ENCODE measurements at regions not wholly inside any gene's neighbourhood (a gene's known extent, or its start where the extent isn't known, plus 50 kb on each side); places are given as distances from the start of the nearest gene placed in this dataset.

DNA sequence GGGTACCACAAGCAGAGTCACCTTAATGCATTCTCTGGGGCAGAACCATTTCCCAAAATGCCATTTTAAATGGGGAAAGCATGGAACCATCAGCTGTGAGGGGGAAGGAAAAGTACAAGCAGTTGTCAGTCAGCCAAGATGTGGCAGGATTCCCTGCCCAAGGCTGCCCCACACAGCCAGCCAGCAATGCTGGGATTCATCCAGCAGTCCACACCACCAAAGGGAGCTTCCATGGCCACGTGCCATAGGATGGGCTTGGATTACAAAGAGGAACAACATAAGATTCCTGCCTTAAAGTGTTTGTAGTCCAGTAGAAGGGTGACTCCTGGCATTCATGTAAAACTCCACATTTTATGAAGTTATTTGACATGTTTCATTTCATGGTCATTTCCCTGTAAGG, 233.3 kb downstream of the SHOX2 start (continued):
- TF ChIP-seq EP300 (IDR thresholded peaks at IDR 0.05; ENCODE audit: borderline replicate concordance in 1 of 2, low read depth in 2 of 2, low read length in 2 of 2), result no peak
- TF ChIP-seq CTBP2 (IDR thresholded peaks at IDR 0.05; ENCODE audit: borderline replicate concordance, insufficient read depth, insufficient read length, low read length), result no peak
- TF ChIP-seq ZNF274 (IDR thresholded peaks at IDR 0.05; ENCODE audit: borderline replicate concordance, extremely low read depth, low read length), result no peak
- TF ChIP-seq RAD21 (IDR thresholded peaks at IDR 0.05 in 1 of 2, conservative IDR thresholded peaks at IDR 0.05 in 1 of 2; ENCODE audit: low read depth in 2 of 2, low read length in 2 of 2), result no peak
- no peak for TF ChIP-seq RBBP5 (IDR thresholded peaks at IDR 0.05; ENCODE audit: borderline replicate concordance, low read depth, low read length)
- TF ChIP-seq SUZ12 (IDR thresholded peaks at IDR 0.05; ENCODE audit: low read length), result no peak
- TF ChIP-seq SIN3A (conservative IDR thresholded peaks at IDR 0.05 in 1 of 2, IDR thresholded peaks at IDR 0.05 in 1 of 2; ENCODE audit: low read depth in 1 of 2, low read length in 2 of 2), result no peak
- no peak for TF ChIP-seq EZH2 (IDR thresholded peaks at IDR 0.05; ENCODE audit: low read depth, low read length, severe bottlenecking)
- TF ChIP-seq BACH1 (IDR thresholded peaks at IDR 0.05; ENCODE audit: low read length), result no peak
